NT2/D1 (cell line): ENCODE measurements at regions not wholly inside any gene's neighbourhood (a gene's known extent, or its start where the extent isn't known, plus 50 kb on each side); places are given as distances from the start of the nearest gene placed in this dataset.

Experiments used
- DNase-seq: peaks from one replicate; pipeline ENCODE4 v3.0.0-alpha.2; 2011; ENCODE audit warnings: low read depth, low spot score
- H3K27me3 ChIP-seq: 2 replicates; pipeline ENCODE4 v1.6.0; 2011; ENCODE audit warnings: mild to moderate bottlenecking; ENCODE audit not compliant: insufficient read length, insufficient read depth
- H3K36me3 ChIP-seq: 2 replicates; pipeline ENCODE4 v1.6.1; 2011; ENCODE audit warnings: mild to moderate bottlenecking, low read length, mixed read lengths; ENCODE audit not compliant: insufficient read depth, insufficient read length
- H3K4me1 ChIP-seq: 2 replicates; pipeline ENCODE4 v1.5.1; 2011; ENCODE audit not compliant: insufficient read depth, insufficient read length
- H3K4me3 ChIP-seq: 2 replicates; pipeline ENCODE4 v1.5.1; 2011; ENCODE audit warnings: low read depth; ENCODE audit not compliant: insufficient read length
- H3K9ac ChIP-seq: 2 replicates; pipeline ENCODE4 v1.6.0; 2011; ENCODE audit warnings: low read depth; ENCODE audit not compliant: insufficient read length
- H3K9me3 ChIP-seq: 2 replicates; pipeline ENCODE4 v1.5.1; 2011; ENCODE audit warnings: mild to moderate bottlenecking, low read length; ENCODE audit not compliant: insufficient read depth
- SUZ12 ChIP-seq: IDR thresholded peaks from 2 replicates; pipeline ENCODE4 v1.6.1; 2011; ENCODE audit not compliant: insufficient read length, insufficient read depth; ENCODE audit errors: extremely low read depth
- YY1 ChIP-seq: IDR thresholded peaks from 2 replicates; pipeline ENCODE4 v1.6.1; 2011; ENCODE audit not compliant: insufficient read length, insufficient read depth
- ZNF274 ChIP-seq: IDR thresholded peaks from 2 replicates; pipeline ENCODE4 v1.6.1; 2011; ENCODE audit warnings: mild to moderate bottlenecking, low read depth, low read length

DNA sequence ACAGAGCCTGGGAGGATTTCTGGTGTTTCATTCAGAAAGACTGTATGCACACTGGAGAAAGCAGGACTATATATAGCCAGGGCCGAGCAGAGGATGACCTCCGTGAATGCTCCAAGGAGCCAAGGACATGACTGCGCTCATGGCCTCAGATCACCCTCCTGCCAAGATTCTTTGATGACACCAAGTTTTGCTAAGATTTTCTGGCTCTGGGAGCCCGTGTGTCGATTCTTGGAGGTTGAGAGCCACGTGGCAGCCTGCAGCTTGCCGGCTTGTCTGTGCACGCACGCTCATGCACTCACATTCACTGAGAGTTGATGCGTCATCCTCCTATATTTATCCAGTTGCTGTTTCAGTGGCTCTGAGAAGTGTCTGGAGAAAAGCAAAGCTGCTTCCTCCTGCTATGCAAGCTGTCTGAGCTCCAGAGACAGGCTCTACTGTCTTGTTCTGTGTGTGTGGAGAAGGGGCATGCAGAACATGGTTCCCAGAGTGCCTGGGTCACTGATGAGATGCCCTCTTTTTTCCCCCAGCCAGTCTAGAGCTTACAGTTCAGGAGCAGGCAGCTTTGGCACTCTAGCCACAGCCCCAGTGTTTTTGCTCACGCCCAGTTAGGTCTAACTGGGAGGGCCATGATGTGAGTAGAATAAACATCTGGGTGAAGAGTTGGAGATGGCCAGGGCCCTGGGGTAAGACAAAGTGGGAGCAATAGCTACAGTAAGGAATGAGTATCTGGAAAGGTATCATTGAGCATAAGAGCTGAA is 64.9 kb upstream of the SCOC start:
- H3K27me3 ChIP-seq = no peaks in the 10 kb centered on the region
- DNase-seq = no peak
- no peak overlapping the region for H3K4me3 ChIP-seq
- no peaks in the 10 kb centered on the region for H3K36me3 ChIP-seq
- no peak for TF ChIP-seq YY1
- TF ChIP-seq SUZ12 = no peak
- no peak for TF ChIP-seq ZNF274
- H3K4me1 ChIP-seq = no peaks in the 10 kb centered on the region
- no peaks in the 10 kb centered on the region for H3K9me3 ChIP-seq
- no peak overlapping the region for H3K9ac ChIP-seq

GRCh38 chr4:140305053-140305452 is 68.4 kb upstream of the SCOC start:
- H3K4me1 ChIP-seq = no peaks in the 10 kb centered on the region
- no peaks in the 10 kb centered on the region for H3K9me3 ChIP-seq
- DNase-seq = no peak
- H3K36me3 ChIP-seq = no peaks in the 10 kb centered on the region
- TF ChIP-seq SUZ12 (no peak), YY1 (no peak), ZNF274 (no peak)
- H3K27me3 ChIP-seq = no peaks in the 10 kb centered on the region
- no peak overlapping the region for H3K4me3 ChIP-seq
- no peak overlapping the region for H3K9ac ChIP-seq

DNA sequence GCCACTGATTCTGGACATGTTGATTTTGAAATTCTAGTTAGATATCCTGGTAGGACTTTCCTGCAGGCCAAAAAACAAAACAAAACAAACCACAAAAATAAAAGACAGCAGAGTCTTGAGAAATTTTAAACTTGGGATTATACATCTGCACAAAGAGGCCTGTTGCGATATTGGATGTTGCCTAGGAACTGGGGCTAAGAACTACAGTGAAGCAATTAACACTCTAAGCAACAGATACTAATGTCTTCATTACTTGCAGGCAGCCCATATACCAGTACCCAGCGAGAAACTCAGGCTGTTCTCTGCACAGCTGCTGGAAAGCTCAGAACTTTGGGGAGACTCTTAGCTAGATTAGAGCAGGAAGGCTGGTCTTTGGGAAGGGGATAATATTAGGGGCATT is 69.1 kb upstream of the SCOC start:
- no peak for DNase-seq
- no peak overlapping the region for H3K9ac ChIP-seq
- TF ChIP-seq SUZ12 = no peak
- TF ChIP-seq YY1 = no peak
- no peak for TF ChIP-seq ZNF274
- no peak overlapping the region for H3K4me3 ChIP-seq
- H3K4me1 ChIP-seq = no peaks in the 10 kb centered on the region
- no peaks in the 10 kb centered on the region for H3K9me3 ChIP-seq
- H3K27me3 ChIP-seq = no peaks in the 10 kb centered on the region
- H3K36me3 ChIP-seq = no peaks in the 10 kb centered on the region

GRCh38 chr4:140302151-140302859 is 71.1 kb upstream of the SCOC start:
- Histone ChIP-seq H3K4me3 (no peak overlapping the region), H3K4me1 (no peaks in the 10 kb centered on the region), H3K9me3 (no peaks in the 10 kb centered on the region), H3K9ac (no peak overlapping the region), H3K27me3 (no peaks in the 10 kb centered on the region), H3K36me3 (no peaks in the 10 kb centered on the region)
- no peak for TF ChIP-seq ZNF274
- TF ChIP-seq YY1 = no peak
- no peak for TF ChIP-seq SUZ12
- DNase-seq = no peak

DNA sequence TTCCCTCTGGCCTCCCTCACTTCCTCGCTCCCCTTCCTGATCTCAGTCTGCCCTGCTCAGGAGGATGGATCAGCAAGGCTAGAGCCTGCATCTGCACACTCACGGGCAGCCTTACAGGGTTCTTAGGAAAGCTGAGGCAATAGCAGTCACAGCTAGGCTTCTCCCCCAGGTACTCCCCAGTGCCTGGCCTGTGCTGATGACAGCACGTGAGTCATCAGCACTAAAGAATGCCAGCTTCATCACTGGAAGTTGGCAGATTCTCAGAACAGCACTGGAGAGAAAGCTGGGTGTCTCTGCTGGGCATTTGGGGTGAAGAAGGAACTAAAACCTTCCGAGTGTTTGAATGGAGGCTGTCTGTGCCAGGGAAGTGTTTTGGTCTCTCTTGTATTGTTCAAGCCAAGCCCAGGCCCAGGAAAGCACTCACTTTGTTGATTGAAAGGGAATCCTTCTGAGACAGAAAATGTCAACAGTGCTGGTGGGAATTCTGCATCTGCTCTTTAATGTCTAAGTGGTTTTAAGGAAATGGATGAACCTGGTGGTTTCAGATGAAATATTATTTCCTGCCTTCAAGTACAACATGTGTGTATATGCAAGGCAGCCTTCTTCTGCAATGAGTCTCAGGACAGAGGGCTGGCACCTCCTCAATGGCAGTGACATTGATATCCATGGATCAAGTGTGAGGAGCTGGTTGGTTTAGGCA is 73.0 kb upstream of the SCOC start:
- DNase-seq = no peak
- no peaks in the 10 kb centered on the region for H3K9me3 ChIP-seq
- peaks cover 4% of the 10 kb centered on the region for H3K4me1 ChIP-seq
- no peaks in the 10 kb centered on the region for H3K36me3 ChIP-seq
- TF ChIP-seq YY1 = no peak
- TF ChIP-seq ZNF274 = no peak
- no peak for TF ChIP-seq SUZ12
- H3K27me3 ChIP-seq = no peaks in the 10 kb centered on the region
- no peak overlapping the region for H3K9ac ChIP-seq
- H3K4me3 ChIP-seq = no peak overlapping the region

- no peak for TF ChIP-seq SUZ12
Measured at GRCh38 chr4:140298001-140298400, 75.4 kb upstream of the SCOC start.

DNA sequence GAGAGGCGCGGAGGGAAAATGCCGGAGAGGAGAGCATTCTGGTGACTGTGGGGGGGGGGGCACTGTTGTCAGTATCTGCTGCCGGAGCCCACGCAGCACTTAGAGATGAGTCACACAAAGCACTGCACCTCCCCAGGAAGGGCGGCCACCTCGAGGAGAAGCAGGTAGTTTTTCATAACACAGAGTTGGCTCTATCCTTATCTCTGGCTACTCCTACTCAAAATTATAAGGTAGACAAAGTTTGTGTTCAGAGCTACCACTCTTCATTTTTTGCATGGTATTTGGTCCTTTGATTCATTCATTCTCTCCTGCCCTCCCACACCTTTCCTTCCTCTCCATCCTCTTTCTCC is 76.2 kb upstream of the SCOC start:
- TF ChIP-seq YY1 (no peak), SUZ12 (no peak), ZNF274 (no peak)
- Histone ChIP-seq H3K9me3 (no peaks in the 10 kb centered on the region), H3K9ac (no peak overlapping the region), H3K36me3 (no peaks in the 10 kb centered on the region), H3K4me1 (peaks cover 4% of the 10 kb centered on the region), H3K4me3 (no peak overlapping the region), H3K27me3 (no peaks in the 10 kb centered on the region)
- no peak for DNase-seq

More at GRCh38 chr4:140298001-140298400, 75.4 kb upstream of the SCOC start:
- Histone ChIP-seq H3K9me3 (no peaks in the 10 kb centered on the region), H3K27me3 (no peaks in the 10 kb centered on the region), H3K9ac (no peak overlapping the region), H3K36me3 (no peaks in the 10 kb centered on the region), H3K4me1 (peaks cover 4% of the 10 kb centered on the region), H3K4me3 (no peak overlapping the region)
- no peak for DNase-seq
